HepG2 (cell line): ENCODE measurements at regions not wholly inside any gene's neighbourhood (a gene's known extent, or its start where the extent isn't known, plus 50 kb on each side); places are given as distances from the start of the nearest gene placed in this dataset.

Source experiments
- ATAC-seq: fragments of 200-7000 bp; cut with Tn5 transposase; 3 replicates; pipeline ENCODE4 v1.9.1; 2020; ENCODE audit warnings: mild to moderate bottlenecking, moderate library complexity
- BruUV-seq: library from RNA; stranded (reverse); fragments of 400-500 nt; replicated peaks from 2 replicates; lab custom pipeline; 2021; lab: Mats Ljungman, UMichigan
- CTCF ChIA-PET: fragments of 300-600 bp; formaldehyde crosslinking; extraction: SDS; loops from one replicate; lab custom pipeline; 2021; ENCODE audit warnings: low total read pairs, inconsistent platforms, low intra/inter-chr PET ratio; lab: Yijun Ruan, JAX
- POLR2A ChIA-PET: fragments of 350-600 bp; sonication (Branson Sonifier 250); formaldehyde crosslinking; loops from one replicate; lab custom pipeline; 2020; ENCODE audit warnings: antibody characterized with exemption, inconsistent platforms; lab: Yijun Ruan, JAX
- DNase-seq: peaks from one replicate; pipeline ENCODE4 v3.0.0-alpha.2; 2015; ENCODE audit warnings: low spot score
- FAIRE-seq: peaks from 3 replicates; lab custom pipeline; 2011; peaks lifted over from hg19 to GRCh38; lab: Jason Lieb, UNC
- H2AFZ ChIP-seq: one replicate; pipeline ENCODE4 v1.6.1; 2011; ENCODE audit warnings: low read length, inconsistent platforms
- H3K27ac ChIP-seq: fragments of 300-600 bp; 3 replicates; pipeline ENCODE4 v1.8.0; 2011; ENCODE audit warnings: mixed run types, mild to moderate bottlenecking, mixed read lengths, low read length, inconsistent platforms; ENCODE audit not compliant: insufficient read depth; ENCODE audit errors: extremely low read length
- H3K27me3 ChIP-seq, 2 experiments: fragments of 200-600 bp in 1 of 2; 2 replicates in 1 of 2; 3 replicates in 1 of 2; pipeline versions ENCODE4 v1.6.0 to v1.8.0; 2011; ENCODE audit warnings: low read length in 2 of 2, mild to moderate bottlenecking in 2 of 2, moderate library complexity in 2 of 2, inconsistent platforms in 1 of 2; ENCODE audit not compliant: insufficient read depth in 2 of 2, control insufficient read depth in 1 of 2
- H3K36me3 ChIP-seq, 2 experiments: fragments of 200-600 bp in 1 of 2; replicated peaks in 1 of 2; 2 replicates in 1 of 2; 3 replicates in 1 of 2; pipeline versions ENCODE4 v1.5.1 to v1.8.0; 2011; ENCODE audit warnings: low read length in 2 of 2, inconsistent platforms in 1 of 2; ENCODE audit not compliant: insufficient read depth in 2 of 2, control insufficient read depth in 1 of 2
- H3K4me1 ChIP-seq: 2 replicates; pipeline ENCODE4 v1.5.1; 2012; ENCODE audit warnings: low read length, inconsistent platforms; ENCODE audit not compliant: insufficient read depth
- H3K4me2 ChIP-seq: 2 replicates; pipeline ENCODE4 v1.6.0; 2011; ENCODE audit warnings: low read depth, low read length, inconsistent platforms
- H3K4me3 ChIP-seq, 3 experiments: fragments of 200-600 bp in 1 of 3; sonication (generic), shearing (Covaris generic) in 1 of 3; replicated peaks in 1 of 3; 2 replicates each; pipeline ENCODE4 v1.5.1; 2011 to 2016; ENCODE audit warnings: low read length in 3 of 3, inconsistent platforms in 2 of 3, low read depth in 2 of 3, mild to moderate bottlenecking in 2 of 3, control low read depth in 1 of 3, mixed read lengths in 1 of 3; ENCODE audit not compliant: insufficient read depth in 1 of 3
- H3K79me2 ChIP-seq: one replicate; pipeline ENCODE4 v1.6.1; 2011; ENCODE audit warnings: low read length, inconsistent platforms; ENCODE audit not compliant: insufficient read depth
- H3K9ac ChIP-seq: 2 replicates; pipeline ENCODE4 v1.6.0; 2011; ENCODE audit warnings: mild to moderate bottlenecking, low read depth, low read length, inconsistent platforms; ENCODE audit not compliant: insufficient read depth
- H3K9me3 ChIP-seq: 2 replicates; pipeline ENCODE4 v1.5.1; 2012; ENCODE audit warnings: mild to moderate bottlenecking, low read length
- H4K20me1 ChIP-seq: 2 replicates; pipeline ENCODE4 v1.6.0; 2011; ENCODE audit warnings: inconsistent platforms, mild to moderate bottlenecking, low read length, moderate library complexity; ENCODE audit not compliant: insufficient read depth
- FOXM1 ChIP-seq: sonication (generic); formaldehyde crosslinking; IDR thresholded peaks from 2 replicates; pipeline ENCODE4 v1.5.0; 2020; ENCODE audit warnings: missing genetic modification reagents
- SCMH1 ChIP-seq: sonication (generic); formaldehyde crosslinking; IDR thresholded peaks from 2 replicates; pipeline ENCODE4 v1.9.0; 2021; ENCODE audit warnings: missing genetic modification reagents, mild to moderate bottlenecking, borderline replicate concordance
- THYN1 ChIP-seq: sonication (generic); formaldehyde crosslinking; IDR thresholded peaks from 2 replicates; pipeline ENCODE4 v1.8.1; 2023; ENCODE audit warnings: low read depth, mild to moderate bottlenecking, moderate library complexity, missing genetic modification reagents, borderline replicate concordance
- WGBS: methylation state at CpG from one replicate; pipeline ENCODE4 v1.1.6; 2017; ENCODE audit warnings: low lambda C conversion rate; 5-methylcytosine and 5-hydroxymethylcytosine counted together
- in situ Hi-C: cut with HindIII; loops from 2 replicates; pipeline ENCODE4 v1.10.0; 2017; ENCODE audit warnings: low pct_unique_long_range_greater_than_20kb; ENCODE audit not compliant: extremely low pct_ligation_motif_present
- intact Hi-C: fragments of 100-400 bp; cut with micrococcal nuclease; formaldehyde crosslinking; loops from one replicate; pipeline ENCODE4 v1.10.0; 2022; ENCODE audit not compliant: unreplicated experiment
- TF ChIP-seq, protein P1 (sequence below): sonication (generic); formaldehyde crosslinking; IDR thresholded peaks from 2 replicates; pipeline ENCODE4 v1.4.0; 2020; ENCODE audit warnings: missing genetic modification reagents
- TF ChIP-seq, protein P2 (sequence below): IDR thresholded peaks from 2 replicates; pipeline ENCODE4 v1.6.1; 2016; ENCODE audit warnings: low read depth, borderline replicate concordance
- TF ChIP-seq, protein P3 (sequence below): sonication (generic); formaldehyde crosslinking; IDR thresholded peaks from 2 replicates; pipeline ENCODE4 v1.5.0; 2020; ENCODE audit warnings: missing genetic modification reagents

GRCh38 chr1:207268337-207268736 lies 53.1 kb upstream of the CD55 start:
- H2AFZ ChIP-seq = no peak overlapping the region
- H3K4me1 ChIP-seq = no peaks in the 10 kb centered on the region
- POLR2A ChIA-PET = no interaction called here
- H3K27ac ChIP-seq = no peak overlapping the region
- BruUV-seq = no TSS peak
- no peaks in the 10 kb centered on the region for H4K20me1 ChIP-seq
- FAIRE-seq (no peak), DNase-seq (no peak), ATAC-seq (no peak)
- intact Hi-C loops = no loop called here
- no peak overlapping the region for H3K4me2 ChIP-seq
- no peak overlapping the region for H3K9ac ChIP-seq
- WGBS = 21% methylated on average over 1 of the region's 1 CpG
- in situ Hi-C loops = loop anchor here (25.0 kb wide), 1 partner anchor 119 kb away; no protein-coding TSS in a partner anchor
- TF ChIP-seq THYN1 (CRISPR knock-in tag) = no peak
- TF ChIP-seq, protein P1, sequence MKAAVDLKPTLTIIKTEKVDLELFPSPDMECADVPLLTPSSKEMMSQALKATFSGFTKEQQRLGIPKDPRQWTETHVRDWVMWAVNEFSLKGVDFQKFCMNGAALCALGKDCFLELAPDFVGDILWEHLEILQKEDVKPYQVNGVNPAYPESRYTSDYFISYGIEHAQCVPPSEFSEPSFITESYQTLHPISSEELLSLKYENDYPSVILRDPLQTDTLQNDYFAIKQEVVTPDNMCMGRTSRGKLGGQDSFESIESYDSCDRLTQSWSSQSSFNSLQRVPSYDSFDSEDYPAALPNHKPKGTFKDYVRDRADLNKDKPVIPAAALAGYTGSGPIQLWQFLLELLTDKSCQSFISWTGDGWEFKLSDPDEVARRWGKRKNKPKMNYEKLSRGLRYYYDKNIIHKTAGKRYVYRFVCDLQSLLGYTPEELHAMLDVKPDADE (CRISPR knock-in tag) = no peak
- CTCF ChIA-PET = no interaction called here
- H3K9me3 ChIP-seq = no peaks in the 10 kb centered on the region
- H3K27me3 ChIP-seq = no peaks in the 10 kb centered on the region
- no peaks in the 10 kb centered on the region for H3K36me3 ChIP-seq
- no peak overlapping the region for H3K4me3 ChIP-seq
- H3K79me2 ChIP-seq = no peaks in the 10 kb centered on the region

- H3K4me3 ChIP-seq = no peak overlapping the region
- CTCF ChIA-PET = no interaction called here
- no peaks in the 10 kb centered on the region for H4K20me1 ChIP-seq
- no peaks in the 10 kb centered on the region for H3K27me3 ChIP-seq
- H3K4me1 ChIP-seq = no peaks in the 10 kb centered on the region
- H3K27ac ChIP-seq = no peak overlapping the region
- no peak overlapping the region for H3K9ac ChIP-seq
- TF ChIP-seq, protein P2, sequence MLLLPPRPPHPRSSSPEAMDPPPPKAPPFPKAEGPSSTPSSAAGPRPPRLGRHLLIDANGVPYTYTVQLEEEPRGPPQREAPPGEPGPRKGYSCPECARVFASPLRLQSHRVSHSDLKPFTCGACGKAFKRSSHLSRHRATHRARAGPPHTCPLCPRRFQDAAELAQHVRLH = no peak
- TF ChIP-seq, protein P3, sequence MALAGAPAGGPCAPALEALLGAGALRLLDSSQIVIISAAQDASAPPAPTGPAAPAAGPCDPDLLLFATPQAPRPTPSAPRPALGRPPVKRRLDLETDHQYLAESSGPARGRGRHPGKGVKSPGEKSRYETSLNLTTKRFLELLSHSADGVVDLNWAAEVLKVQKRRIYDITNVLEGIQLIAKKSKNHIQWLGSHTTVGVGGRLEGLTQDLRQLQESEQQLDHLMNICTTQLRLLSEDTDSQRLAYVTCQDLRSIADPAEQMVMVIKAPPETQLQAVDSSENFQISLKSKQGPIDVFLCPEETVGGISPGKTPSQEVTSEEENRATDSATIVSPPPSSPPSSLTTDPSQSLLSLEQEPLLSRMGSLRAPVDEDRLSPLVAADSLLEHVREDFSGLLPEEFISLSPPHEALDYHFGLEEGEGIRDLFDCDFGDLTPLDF (CRISPR knock-in tag) = no peak
- no peak for TF ChIP-seq FOXM1 (CRISPR knock-in tag)
- no peak for TF ChIP-seq SCMH1 (CRISPR knock-in tag)
- FAIRE-seq = no peak
- no peak for DNase-seq
- POLR2A ChIA-PET = no interaction called here
- intact Hi-C loops = no loop called here
- no peak overlapping the region for H2AFZ ChIP-seq
- H3K36me3 ChIP-seq = no peaks in the 10 kb centered on the region
- H3K9me3 ChIP-seq = no peaks in the 10 kb centered on the region
- 31% methylated on average over 5 of the region's 5 CpGs for WGBS
- no peak overlapping the region for H3K4me2 ChIP-seq
- no peaks in the 10 kb centered on the region for H3K79me2 ChIP-seq
- in situ Hi-C loops = loop anchor here (25.0 kb wide), 1 partner anchor 118 kb away; no protein-coding TSS in a partner anchor
- ATAC-seq = no peak
- no TSS peak for BruUV-seq
Observed at GRCh38 chr1:207268753-207269511, 52.5 kb upstream of the CD55 start.
